ACHN (cell line): ENCODE measurements at regions not wholly inside any gene's neighbourhood (a gene's known extent, or its start where the extent isn't known, plus 50 kb on each side); places are given as distances from the start of the nearest gene placed in this dataset.

ENCODE experiments used
- DNase-seq: peaks from one replicate; pipeline ENCODE4 v3.0.0-alpha.2; 2015
- in situ Hi-C: cut with HindIII; loops from 2 replicates; pipeline ENCODE4 v1.10.0; 2017; ENCODE audit warnings: low sequenced_read_pairs, low pct_ligation_motif_present, low pct_unique_long_range_greater_than_20kb

- DNase-seq = no peak
- in situ Hi-C loops = no loop called here
Measured at GRCh38 chr3:43190670-43191069, 84.8 kb upstream of the POMGNT2 start.

GRCh38 chr3:43187836-43188479 lies 82.1 kb upstream of the POMGNT2 start:
- DNase-seq = no peak

DNA sequence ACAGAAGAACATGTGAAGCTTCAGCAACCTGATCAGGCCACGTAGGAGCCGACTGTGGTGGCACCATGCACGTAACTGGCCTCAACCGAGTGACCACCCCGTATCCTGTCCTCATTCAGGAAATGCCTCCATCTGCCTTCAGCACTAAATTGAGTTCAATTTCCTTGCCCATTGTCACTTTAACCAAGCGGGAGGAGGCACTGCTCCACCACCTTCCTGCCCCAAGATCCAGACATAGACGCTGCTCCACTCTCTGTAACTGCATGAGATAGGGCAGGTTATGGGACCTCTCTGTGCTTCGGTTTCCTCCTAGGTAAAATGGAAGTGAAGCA lies 80.1 kb upstream of the POMGNT2 start:
- in situ Hi-C loops = no loop called here
- no peak for DNase-seq

More at GRCh38 chr3:43187836-43188479, 82.1 kb upstream of the POMGNT2 start:
- in situ Hi-C loops = no loop called here

- no peak for DNase-seq
- in situ Hi-C loops = no loop called here
Measured at GRCh38 chr3:43185274-43185982, 79.5 kb upstream of the POMGNT2 start.

DNA sequence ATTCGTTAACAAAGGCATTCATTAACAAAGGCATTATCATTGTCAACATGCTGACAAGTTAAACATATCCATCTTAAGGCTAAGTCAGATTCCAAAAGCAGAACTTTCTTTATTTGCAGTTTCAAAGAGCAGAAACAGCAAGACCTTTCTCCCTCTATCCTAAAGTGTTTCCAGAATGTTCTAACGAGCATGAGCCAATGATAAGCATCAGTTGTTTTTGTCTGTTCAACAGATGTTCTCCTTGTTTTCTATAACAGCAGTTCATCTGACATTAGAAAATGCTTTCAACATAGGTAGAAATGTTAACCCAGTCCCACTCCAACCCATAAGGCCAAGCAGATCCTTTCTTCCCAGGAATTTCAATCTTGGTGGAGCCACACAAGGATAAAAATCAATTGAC lies 77.6 kb upstream of the POMGNT2 start:
- DNase-seq = no peak
- in situ Hi-C loops = no loop called here

DNA sequence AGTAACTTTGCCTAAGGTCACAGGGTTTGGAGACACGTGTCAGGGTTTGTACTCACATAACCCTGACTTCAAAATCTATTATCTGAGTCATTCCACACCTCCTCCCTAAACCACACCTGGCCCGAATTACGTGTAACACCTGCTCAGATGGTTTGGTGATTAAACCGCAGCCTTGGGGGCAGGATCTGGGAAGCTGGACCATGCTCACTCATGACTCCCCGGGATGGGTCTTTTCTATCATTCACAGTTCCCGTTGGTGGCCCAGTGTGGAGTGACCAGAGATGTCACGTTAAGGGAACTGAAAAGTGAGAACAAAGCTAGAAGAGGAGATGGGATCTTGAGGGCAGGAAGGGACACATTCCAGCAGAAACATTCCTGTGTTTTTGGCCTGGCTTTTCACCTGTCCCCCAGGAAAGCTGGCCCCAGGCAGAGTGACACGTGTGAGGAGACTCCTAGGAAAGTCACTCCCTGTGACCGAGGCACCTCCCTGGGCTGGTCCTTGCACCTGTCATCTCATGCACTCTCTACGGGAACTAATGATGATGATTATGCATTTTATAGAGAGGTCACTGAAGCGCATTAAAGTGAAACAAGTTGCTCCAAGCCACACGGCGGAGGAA lies 75.4 kb upstream of the POMGNT2 start:
- in situ Hi-C loops = no loop called here
- no peak for DNase-seq

GRCh38 chr3:43180694-43181093 lies 74.8 kb upstream of the POMGNT2 start:
- in situ Hi-C loops = no loop called here
- no peak for DNase-seq

- no peak for DNase-seq
- in situ Hi-C loops = no loop called here
Measured at GRCh38 chr3:43180027-43180426, 74.1 kb upstream of the POMGNT2 start.

DNA sequence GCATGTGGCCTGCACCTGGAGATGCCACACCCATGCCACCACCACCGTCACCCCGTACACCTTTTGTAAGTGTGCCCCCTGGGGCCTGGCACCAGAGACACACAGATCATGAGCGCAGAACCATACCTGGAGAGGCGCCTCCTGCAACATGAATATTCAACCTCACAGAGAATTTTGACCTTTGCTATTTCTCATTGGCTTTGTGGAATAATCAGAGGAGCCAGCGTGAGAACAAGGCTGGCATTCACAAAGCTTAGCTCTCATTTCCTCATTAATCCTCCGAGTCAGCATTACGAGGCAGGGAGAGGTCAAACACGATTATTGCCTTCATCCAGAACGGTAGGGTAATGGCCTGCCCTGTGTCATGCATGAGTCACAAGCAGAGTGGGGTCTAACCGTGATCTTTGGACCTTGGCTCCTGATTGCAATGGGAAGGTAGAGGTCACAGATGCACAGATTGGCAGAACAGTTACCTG lies 73.0 kb upstream of the POMGNT2 start:
- DNase-seq = peak; percentile 46
- in situ Hi-C loops = no loop called here

DNA sequence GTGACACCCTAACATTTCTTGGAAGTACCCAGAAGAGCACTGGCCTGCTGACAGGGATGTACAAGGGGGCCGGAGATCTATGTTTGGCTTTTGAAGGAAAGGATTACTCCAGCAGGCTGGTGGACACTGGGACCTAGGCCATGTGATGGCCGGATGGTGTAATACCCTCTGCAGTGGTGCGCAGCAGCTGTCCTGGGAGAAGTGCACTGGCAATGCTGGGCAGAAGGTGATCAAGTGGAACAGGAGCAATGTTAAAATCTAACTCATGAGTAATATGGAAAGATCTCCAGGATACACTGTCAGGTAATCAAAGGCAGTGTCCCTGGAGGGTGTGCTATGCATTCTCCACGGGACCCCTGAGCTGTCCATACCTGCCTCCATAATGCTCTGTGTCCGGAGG lies 71.2 kb upstream of the POMGNT2 start:
- in situ Hi-C loops = no loop called here

DNA sequence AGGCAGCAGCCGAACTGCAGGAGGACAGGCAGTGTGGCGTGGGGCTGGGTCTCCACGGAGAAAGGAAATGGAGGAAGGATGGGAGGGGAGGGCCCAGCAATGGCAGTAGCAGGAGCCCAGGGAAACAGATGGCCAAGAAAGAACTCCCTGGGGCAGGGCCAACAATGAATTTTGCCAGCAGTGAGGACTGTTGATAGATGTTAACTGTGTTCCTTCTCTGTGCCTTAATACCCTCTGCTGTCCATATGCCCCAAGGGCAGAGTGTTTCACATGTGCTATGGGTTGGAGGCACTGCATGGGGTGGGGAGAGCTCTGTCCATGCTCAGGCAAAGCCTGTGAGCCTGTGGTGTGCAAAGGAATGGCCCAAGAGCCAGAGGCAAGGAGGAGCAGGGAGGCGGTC lies 70.8 kb upstream of the POMGNT2 start:
- in situ Hi-C loops = no loop called here
- no peak for DNase-seq

More for the DNA sequence above, 71.2 kb upstream of the POMGNT2 start:
- peak; percentile 46 for DNase-seq

GRCh38 chr3:43175541-43175940 lies 69.7 kb upstream of the POMGNT2 start:
- in situ Hi-C loops = no loop called here
- no peak for DNase-seq

DNA sequence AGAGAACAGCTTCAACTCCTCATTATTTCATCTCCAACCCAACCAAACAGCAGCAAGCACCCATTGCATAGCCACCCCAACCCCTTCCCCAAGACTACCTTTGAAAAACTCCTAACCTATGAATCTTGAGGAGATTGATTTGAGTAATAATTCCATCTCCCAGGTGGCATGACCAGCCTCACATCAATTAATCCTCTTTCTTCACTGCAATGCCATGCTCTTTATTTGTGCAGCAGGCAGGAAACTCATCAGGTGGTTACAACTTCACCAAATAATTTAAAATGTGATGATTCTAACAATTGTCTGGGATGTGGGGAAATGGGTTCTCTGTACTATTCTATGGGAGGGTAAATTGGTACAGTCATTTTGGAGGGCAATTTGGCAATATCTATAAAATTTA lies 68.1 kb upstream of the POMGNT2 start:
- in situ Hi-C loops = no loop called here

GRCh38 chr3:43171748-43172147 lies 65.9 kb upstream of the POMGNT2 start:
- no peak for DNase-seq
- in situ Hi-C loops = no loop called here

More for the DNA sequence above, 68.1 kb upstream of the POMGNT2 start:
- DNase-seq = no peak

GRCh38 chr3:43170553-43170952 lies 64.7 kb upstream of the POMGNT2 start:
- in situ Hi-C loops = no loop called here
- no peak for DNase-seq

GRCh38 chr3:43169987-43170386 lies 64.1 kb upstream of the POMGNT2 start:
- no peak for DNase-seq
- in situ Hi-C loops = no loop called here

DNA sequence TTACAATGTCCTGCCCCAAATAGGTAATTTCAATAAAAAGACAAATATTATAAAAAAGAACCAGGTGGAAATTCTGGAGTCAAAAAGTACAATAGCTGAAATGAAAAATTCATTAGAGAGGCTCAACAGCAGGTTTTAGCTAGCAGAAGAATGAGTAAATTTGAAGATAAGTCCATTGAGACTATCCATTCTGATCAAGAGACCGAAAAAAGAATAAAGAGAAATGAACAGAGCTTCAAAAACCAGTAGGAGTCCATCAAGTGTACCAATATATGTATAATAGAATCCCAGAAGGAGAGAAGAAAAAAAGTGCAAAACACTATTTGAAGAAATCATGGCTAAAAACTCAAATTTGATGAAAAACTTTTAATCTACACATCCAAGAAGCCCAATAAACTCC lies 60.5 kb upstream of the POMGNT2 start:
- in situ Hi-C loops = no loop called here
- DNase-seq = no peak

GRCh38 chr3:43165786-43166185 lies 59.9 kb upstream of the POMGNT2 start:
- DNase-seq = no peak
- in situ Hi-C loops = no loop called here

GRCh38 chr3:43163895-43164493 lies 58.1 kb upstream of the POMGNT2 start:
- in situ Hi-C loops = no loop called here
- DNase-seq = no peak
